HG03439 (cell line): ENCODE measurements at regions not wholly inside any gene's neighbourhood (a gene's known extent, or its start where the extent isn't known, plus 50 kb on each side); places are given as distances from the start of the nearest gene placed in this dataset.
A peak's percentile ranks its signal among the peaks of the same experiment; 100 is the strongest.
"Not testable (repeated sequence)": the region's sequence is repeated elsewhere in the genome, so short reads cannot be mapped to it uniquely, and the experiment has no call there.

Experiments used
- ATAC-seq: cut with Tn5 transposase; IDR thresholded peaks from one replicate; pipeline ENCODE4 v1.9.1; 2021; ENCODE audit warnings: mild to moderate bottlenecking, moderate library complexity; ENCODE audit not compliant: unreplicated experiment

DNA sequence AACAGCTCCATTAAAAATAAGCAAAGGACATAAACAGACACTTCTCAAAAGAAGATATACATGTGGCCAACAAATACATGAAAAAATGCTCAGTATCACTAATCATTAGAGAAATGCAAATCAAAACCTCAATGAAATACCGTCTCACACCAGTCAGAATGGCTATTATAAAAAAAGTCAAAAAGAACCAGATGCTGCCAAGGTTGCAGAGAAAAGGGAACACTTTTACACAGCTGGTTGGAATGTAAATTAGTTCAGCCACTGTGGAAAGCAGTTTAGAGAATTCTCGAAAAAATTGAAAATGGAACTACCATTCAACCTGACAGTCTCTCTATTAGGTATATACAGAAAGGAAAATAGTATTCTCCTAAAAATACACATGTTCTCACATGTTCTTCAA, 102.4 kb upstream of the FIBIN start:
- ATAC-seq: peak; percentile 59

DNA sequence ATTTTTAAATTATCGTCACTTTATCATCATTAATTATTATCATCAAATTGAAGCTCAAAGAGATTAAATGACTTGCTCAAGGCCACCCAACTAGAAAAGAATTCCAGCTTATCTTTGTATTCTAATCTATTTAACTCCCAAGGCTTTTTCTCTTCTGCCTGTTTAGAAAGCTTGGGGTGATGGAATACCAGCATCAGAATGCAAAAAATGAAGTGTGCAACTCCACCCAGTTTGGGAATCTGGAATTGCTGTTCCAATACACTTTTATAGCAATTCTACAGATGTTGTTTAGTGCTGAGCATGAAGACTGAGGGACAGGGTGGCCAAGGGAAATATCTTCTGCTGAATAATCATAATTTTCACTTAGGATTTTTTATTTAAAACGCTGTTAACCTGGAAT, 97.2 kb upstream of the FIBIN start:
- no peak for ATAC-seq

DNA sequence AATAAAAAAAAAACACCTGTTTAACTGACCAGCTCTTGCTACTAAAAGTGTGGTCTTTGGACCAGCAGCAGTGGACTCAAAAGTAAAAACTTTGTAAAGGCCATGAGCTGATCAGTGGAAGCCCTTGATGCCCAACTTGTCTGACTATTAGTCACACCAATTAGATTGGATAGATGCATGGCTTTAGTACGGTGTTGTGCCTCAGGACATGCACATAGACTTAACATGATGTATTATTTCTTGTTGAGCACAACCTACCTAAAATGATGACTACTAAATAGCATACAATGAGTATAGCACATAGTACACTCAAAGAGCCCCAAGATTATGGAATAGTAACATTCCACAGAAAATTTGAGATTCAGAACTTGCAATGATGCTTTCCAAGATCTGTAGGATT, 95.1 kb upstream of the FIBIN start:
- ATAC-seq: no peak

- no peak for ATAC-seq
Observed at GRCh38 chr11:26901162-26901561, 92.8 kb upstream of the FIBIN start.

GRCh38 chr11:26904132-26904531, 89.8 kb upstream of the FIBIN start:
- no peak for ATAC-seq

DNA sequence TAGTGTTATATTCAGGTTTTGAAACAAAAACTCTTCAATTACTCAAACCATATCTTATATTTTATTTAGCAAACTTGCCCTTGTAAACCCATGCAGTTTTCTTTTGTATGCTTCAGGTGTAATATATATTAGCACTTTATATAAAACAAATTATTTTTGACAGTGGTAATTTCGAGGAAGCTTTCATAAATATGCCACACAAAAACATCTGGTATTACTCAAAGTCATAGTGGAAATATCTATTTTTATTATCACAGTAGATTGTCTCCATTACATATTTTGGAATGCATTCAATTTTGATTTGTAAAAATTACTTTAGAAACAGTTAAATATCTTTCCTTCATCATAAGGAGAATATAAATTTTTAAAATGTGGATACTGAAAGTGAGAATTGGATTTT, 89.1 kb upstream of the FIBIN start:
- no peak for ATAC-seq

- ATAC-seq: no peak
Observed at GRCh38 chr11:26905368-26905767, 88.5 kb upstream of the FIBIN start.

GRCh38 chr11:26909515-26909914, 84.4 kb upstream of the FIBIN start:
- no peak for ATAC-seq

GRCh38 chr11:26909991-26910591, 83.8 kb upstream of the FIBIN start:
- no peak for ATAC-seq

- ATAC-seq: peak; percentile 94
Observed at GRCh38 chr11:26914968-26915367, 78.9 kb upstream of the FIBIN start.

- ATAC-seq: no peak
Observed at GRCh38 chr11:26916805-26917204, 77.1 kb upstream of the FIBIN start.

DNA sequence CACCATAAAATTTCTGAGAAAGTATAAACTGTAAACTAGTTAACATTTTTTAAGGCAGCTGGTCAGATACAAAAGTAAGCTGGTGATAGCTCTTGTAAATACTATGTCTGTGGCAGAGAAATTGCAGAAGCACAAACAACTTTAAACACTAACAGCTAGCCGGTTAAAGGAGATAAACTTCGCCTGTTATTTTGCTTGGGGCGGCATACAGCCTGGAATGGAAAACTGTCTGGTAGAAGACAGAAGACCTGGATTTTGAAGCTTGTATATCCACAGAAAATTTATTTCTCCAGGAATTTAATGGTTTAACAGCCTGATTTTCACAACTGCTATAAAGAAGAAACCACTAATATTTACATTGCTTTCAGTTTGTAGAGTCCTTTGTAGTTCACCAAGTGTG, 65.3 kb upstream of the FIBIN start:
- no peak for ATAC-seq

- no peak for ATAC-seq
Observed at GRCh38 chr11:26929806-26930517, 64.0 kb upstream of the FIBIN start.

DNA sequence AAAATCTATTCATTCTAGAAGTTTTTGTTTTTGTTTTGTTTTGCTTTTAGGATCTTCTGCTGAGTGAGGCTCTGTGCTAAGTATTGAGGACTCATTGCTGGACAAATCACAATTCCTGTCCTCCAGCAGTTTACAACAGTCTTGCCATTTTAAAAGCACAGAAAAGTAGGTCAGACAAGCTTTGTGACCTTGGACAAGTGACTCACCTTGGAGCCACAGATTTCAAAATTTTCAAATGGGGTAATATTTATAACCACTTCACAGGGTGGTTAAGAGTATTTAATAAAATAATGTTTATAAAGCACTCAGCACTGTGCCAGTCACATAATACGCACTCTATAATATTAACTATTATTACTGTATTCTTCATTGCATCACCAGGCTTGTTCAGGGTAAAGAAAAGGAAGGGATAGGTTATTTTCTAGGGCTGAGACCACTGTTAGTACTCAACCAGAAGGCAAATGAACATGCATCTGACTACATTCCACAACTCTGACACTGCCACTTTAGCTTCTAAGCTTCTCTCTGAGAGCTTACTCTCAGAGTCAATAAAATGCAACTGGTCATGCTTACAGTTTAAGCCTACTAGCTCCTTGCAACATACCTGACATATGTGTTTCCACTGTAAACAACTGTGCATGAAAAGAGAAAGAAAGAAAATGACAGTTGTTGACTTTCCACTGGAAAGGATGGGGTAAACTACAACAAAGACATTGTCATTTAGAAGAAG, 63.2 kb upstream of the FIBIN start:
- ATAC-seq: no peak

GRCh38 chr11:26931248-26931631, 62.7 kb upstream of the FIBIN start:
- no peak for ATAC-seq

GRCh38 chr11:26931881-26932280, 62.0 kb upstream of the FIBIN start:
- no peak for ATAC-seq

- ATAC-seq: no peak
Observed at GRCh38 chr11:26936109-26936508, 57.8 kb upstream of the FIBIN start.

DNA sequence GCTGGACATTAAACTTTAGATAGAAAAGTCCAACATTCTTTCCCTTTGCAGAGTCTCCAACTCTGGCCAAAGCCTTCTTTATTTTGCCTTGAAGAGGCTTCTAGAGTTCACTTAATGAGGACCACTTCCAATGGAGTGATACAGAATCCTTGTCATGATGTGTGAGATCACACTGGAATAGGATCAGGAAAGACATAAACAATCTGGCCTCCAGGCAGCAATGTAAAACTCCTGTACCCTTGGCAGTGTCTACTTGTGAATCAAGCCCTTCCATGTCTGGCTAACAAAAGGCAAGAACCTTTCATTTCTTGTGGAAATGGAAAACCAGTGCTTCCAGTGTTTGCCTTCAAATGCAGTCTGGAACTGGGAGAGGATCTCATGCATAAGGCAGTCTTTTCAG, 56.5 kb upstream of the FIBIN start:
- ATAC-seq: no peak

DNA sequence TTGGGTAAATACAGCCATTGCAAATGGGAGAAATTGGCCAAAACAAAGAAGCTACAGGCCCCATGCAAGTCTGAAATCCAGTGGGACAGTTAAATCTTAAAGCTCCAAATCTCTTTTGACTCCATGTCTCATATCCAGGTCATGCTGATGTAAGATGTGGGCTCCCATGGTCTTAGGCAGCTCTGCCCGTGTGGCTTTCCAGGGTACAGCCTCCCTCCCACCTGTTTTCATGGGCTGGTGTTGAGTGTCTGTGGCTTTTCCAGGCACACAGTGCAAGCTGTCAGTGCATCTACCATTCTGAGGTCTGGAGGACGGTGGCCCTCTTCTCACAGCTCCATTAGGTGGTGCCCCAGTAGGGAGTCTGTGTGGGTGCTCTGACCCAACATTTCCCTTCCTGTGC, 53.4 kb upstream of the FIBIN start:
- ATAC-seq: not testable (repeated sequence)

DNA sequence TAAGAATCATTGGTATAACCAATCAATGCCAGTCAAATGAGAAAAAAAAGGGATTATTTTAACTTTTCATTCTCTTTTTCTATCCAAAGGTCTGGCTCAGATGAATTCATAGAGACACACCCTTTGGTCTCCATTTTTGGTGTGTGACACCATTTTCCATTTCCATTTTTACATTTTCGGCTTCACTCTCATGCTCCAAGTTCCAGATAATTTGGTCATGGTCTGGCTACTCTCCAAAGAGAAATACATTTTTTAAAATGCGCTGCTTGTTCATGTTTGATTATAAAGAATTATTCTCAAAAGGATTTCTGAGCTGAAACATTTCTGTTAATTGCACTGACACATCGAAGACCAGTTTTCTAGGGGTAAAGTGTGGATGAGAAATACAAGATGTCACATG, 51.6 kb upstream of the FIBIN start:
- no peak for ATAC-seq

DNA sequence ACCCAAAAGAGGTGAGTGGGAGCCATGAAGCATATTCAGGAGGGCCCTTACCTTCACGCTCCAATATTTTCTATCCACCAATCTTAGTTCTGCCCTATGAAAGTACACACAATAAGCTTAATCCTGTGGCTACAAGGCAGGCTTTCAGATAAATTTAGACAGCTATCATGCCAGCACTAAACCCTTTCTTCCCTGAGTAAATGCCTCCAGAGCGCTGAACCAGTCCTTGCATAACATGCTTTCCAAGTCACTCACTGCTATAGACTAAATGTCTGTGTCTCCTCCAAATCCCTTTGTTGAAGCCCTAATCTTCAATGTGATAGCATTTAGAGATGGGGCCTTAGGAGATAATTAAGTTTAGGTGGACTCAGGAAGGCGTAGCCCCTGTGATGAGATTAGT, 50.3 kb upstream of the FIBIN start:
- ATAC-seq: no peak
